ENCODE measurements at regions not wholly inside any gene's neighbourhood (a gene's known extent, or its start where the extent isn't known, plus 50 kb on each side); places are given as distances from the start of the nearest gene placed in this dataset.

DNA sequence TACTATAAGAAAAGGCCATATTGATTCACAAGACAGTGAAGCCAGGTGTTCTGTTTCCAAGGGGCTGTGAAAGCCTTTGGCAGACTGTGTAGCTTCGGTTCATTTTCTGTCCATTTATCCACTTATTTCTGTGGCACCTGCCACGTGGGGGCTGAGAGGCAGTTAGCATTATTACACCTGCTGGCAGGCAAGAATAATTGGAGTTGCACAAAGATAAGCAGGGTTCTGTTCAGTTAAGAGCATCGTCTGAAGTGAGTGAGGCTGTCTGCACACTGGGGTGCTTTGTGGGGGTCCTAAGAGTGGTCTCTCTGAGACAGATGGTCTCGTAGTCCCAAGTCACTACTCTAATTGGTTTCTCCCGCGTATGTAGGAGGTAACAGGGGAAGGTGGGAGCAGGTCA, 60.6 kb upstream of the CCN6 start:
- TF ChIP-seq, protein P1, sequence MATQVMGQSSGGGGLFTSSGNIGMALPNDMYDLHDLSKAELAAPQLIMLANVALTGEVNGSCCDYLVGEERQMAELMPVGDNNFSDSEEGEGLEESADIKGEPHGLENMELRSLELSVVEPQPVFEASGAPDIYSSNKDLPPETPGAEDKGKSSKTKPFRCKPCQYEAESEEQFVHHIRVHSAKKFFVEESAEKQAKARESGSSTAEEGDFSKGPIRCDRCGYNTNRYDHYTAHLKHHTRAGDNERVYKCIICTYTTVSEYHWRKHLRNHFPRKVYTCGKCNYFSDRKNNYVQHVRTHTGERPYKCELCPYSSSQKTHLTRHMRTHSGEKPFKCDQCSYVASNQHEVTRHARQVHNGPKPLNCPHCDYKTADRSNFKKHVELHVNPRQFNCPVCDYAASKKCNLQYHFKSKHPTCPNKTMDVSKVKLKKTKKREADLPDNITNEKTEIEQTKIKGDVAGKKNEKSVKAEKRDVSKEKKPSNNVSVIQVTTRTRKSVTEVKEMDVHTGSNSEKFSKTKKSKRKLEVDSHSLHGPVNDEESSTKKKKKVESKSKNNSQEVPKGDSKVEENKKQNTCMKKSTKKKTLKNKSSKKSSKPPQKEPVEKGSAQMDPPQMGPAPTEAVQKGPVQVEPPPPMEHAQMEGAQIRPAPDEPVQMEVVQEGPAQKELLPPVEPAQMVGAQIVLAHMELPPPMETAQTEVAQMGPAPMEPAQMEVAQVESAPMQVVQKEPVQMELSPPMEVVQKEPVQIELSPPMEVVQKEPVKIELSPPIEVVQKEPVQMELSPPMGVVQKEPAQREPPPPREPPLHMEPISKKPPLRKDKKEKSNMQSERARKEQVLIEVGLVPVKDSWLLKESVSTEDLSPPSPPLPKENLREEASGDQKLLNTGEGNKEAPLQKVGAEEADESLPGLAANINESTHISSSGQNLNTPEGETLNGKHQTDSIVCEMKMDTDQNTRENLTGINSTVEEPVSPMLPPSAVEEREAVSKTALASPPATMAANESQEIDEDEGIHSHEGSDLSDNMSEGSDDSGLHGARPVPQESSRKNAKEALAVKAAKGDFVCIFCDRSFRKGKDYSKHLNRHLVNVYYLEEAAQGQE (IDR thresholded peaks at IDR 0.05; ENCODE audit: borderline replicate concordance): peak; percentile 70
- peak; percentile 49 for TF ChIP-seq MXI1 (conservative IDR thresholded peaks at IDR 0.05; ENCODE audit: poor library complexity, severe bottlenecking)
- no peak for TF ChIP-seq CTCF (IDR thresholded peaks at IDR 0.05; ENCODE audit: poor library complexity, severe bottlenecking)
- peak; percentile 89 for TF ChIP-seq POLR2AphosphoS5 (IDR thresholded peaks at IDR 0.05)
- no peak for TF ChIP-seq EZH2 (IDR thresholded peaks at IDR 0.05; ENCODE audit: borderline replicate concordance, insufficient read depth, low read length, poor library complexity, severe bottlenecking)
- TF ChIP-seq SMC3 (conservative IDR thresholded peaks at IDR 0.05; ENCODE audit: poor library complexity): peak; percentile 37
- TF ChIP-seq EP300 (conservative IDR thresholded peaks at IDR 0.05; ENCODE audit: poor library complexity, severe bottlenecking): peak; percentile 82
- TF ChIP-seq RAD21 (conservative IDR thresholded peaks at IDR 0.05): peak; percentile 32
- no peak for TF ChIP-seq TAF1 (IDR thresholded peaks at IDR 0.05; ENCODE audit: low read depth)
- Histone ChIP-seq H3K4me3 (ENCODE audit: low read length) (peak overlapping the region; percentile 17), H3F3A (ENCODE audit: insufficient read depth, low read length, poor library complexity, severe bottlenecking) (no peaks in the 10 kb centered on the region), H3K9ac (ENCODE audit: low read length) (no peak overlapping the region), H3K27me3 (ENCODE audit: insufficient read depth, low read depth, low read length) (no peaks in the 10 kb centered on the region), H3K27ac (ENCODE audit: low read length) (peak overlapping the region; percentile 55), H3K36me3 (ENCODE audit: insufficient read depth, low read length) (no peaks in the 10 kb centered on the region), H4K20me1 (ENCODE audit: insufficient read depth) (no peaks in the 10 kb centered on the region), H3K9me2 (ENCODE audit: insufficient read depth, low read length) (no peaks in the 10 kb centered on the region), H3K9me3 (ENCODE audit: low read length) (no peaks in the 10 kb centered on the region), H3K4me2 (ENCODE audit: low read length) (peak overlapping the region; percentile 13), H2AFZ (ENCODE audit: low read depth, low read length) (no peak overlapping the region), H3K79me2 (replicated peaks; ENCODE audit: insufficient read depth, low read length) (no peaks in the 10 kb centered on the region)

- no peak overlapping the region for H3K4me3 ChIP-seq (ENCODE audit: low read length)
- H3K9me2 ChIP-seq (ENCODE audit: insufficient read depth, low read length): no peaks in the 10 kb centered on the region
- no peaks in the 10 kb centered on the region for H3K79me2 ChIP-seq (replicated peaks; ENCODE audit: insufficient read depth, low read length)
- H3K36me3 ChIP-seq (ENCODE audit: insufficient read depth, low read length): no peaks in the 10 kb centered on the region
- H4K20me1 ChIP-seq (ENCODE audit: insufficient read depth): no peaks in the 10 kb centered on the region
- TF ChIP-seq CTCF (IDR thresholded peaks at IDR 0.05; ENCODE audit: poor library complexity, severe bottlenecking): no peak
- TF ChIP-seq RAD21 (conservative IDR thresholded peaks at IDR 0.05): no peak
- TF ChIP-seq TAF1 (IDR thresholded peaks at IDR 0.05; ENCODE audit: low read depth): no peak
- TF ChIP-seq EP300 (conservative IDR thresholded peaks at IDR 0.05; ENCODE audit: poor library complexity, severe bottlenecking): no peak
- TF ChIP-seq, protein P1 (IDR thresholded peaks at IDR 0.05; ENCODE audit: borderline replicate concordance): no peak
- TF ChIP-seq SMC3 (conservative IDR thresholded peaks at IDR 0.05; ENCODE audit: poor library complexity): no peak
- TF ChIP-seq POLR2AphosphoS5 (IDR thresholded peaks at IDR 0.05): no peak
- TF ChIP-seq EZH2 (IDR thresholded peaks at IDR 0.05; ENCODE audit: borderline replicate concordance, insufficient read depth, low read length, poor library complexity, severe bottlenecking): no peak
- TF ChIP-seq MXI1 (conservative IDR thresholded peaks at IDR 0.05; ENCODE audit: poor library complexity, severe bottlenecking): no peak
- no peak overlapping the region for H3K27ac ChIP-seq (ENCODE audit: low read length)
- H3F3A ChIP-seq (ENCODE audit: insufficient read depth, low read length, poor library complexity, severe bottlenecking): no peaks in the 10 kb centered on the region
- H2AFZ ChIP-seq (ENCODE audit: low read depth, low read length): no peak overlapping the region
- no peaks in the 10 kb centered on the region for H3K27me3 ChIP-seq (ENCODE audit: insufficient read depth, low read depth, low read length)
- no peaks in the 10 kb centered on the region for H3K9me3 ChIP-seq (ENCODE audit: low read length)
- no peak overlapping the region for H3K9ac ChIP-seq (ENCODE audit: low read length)
- no peak overlapping the region for H3K4me2 ChIP-seq (ENCODE audit: low read length)
Observed at GRCh38 chr6:111994791-111995190, 59.1 kb upstream of the CCN6 start.
